ENCODE measurements at regions not wholly inside any gene's neighbourhood (a gene's known extent, or its start where the extent isn't known, plus 50 kb on each side); places are given as distances from the start of the nearest gene placed in this dataset.

DNA sequence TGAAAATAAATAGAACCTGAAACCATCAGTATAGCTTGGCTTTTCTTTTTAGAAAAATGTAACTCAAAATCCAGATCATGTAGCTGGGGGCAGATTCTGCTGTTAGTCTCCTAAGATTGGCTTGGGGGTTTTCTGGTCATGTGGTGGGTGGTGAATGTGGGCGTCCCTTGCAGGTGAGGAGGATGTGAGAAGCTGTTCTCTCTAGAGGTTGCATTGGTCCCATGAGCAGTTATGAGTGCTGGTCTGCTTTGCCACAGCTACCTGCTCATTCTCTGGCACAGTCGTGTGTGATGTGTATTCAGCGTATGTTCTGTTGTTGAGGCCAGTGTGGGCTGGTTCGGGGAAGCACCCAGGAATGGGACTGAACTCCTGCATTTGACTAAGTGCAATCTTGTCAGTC lies 466.8 kb downstream of the DIRAS2 start:
- no peak overlapping the region for H3K9ac ChIP-seq (ENCODE audit: low read length)
- RAD21 ChIA-PET (ENCODE audit: low non-redundant PET in 1 of 2, low total read pairs in 2 of 2, uncharacterized antibody in 2 of 2, unreplicated experiment in 2 of 2) = no interaction called here
- intact Hi-C loops (cut with micrococcal nuclease) = no loop called here
- CTCF ChIA-PET = no interaction called here
- no peak overlapping the region for H3K4me3 ChIP-seq (replicated peaks in 1 of 2; ENCODE audit: low read depth in 1 of 2, low read length in 2 of 2)
- POLR2A ChIA-PET = no interaction called here
- TF ChIP-seq ZFX (IDR thresholded peaks at IDR 0.05) (no peak), SRF (IDR thresholded peaks at IDR 0.05; ENCODE audit: low read depth) (no peak), FOSL1 (IDR thresholded peaks at IDR 0.05; ENCODE audit: low read depth) (no peak), CBX3 (IDR thresholded peaks at IDR 0.05; ENCODE audit: low read depth) (no peak), ZNF274 (IDR thresholded peaks at IDR 0.05; ENCODE audit: low read depth, low read length) (no peak), RAD21 (IDR thresholded peaks at IDR 0.05; ENCODE audit: low read depth) (no peak), SIN3A (IDR thresholded peaks at IDR 0.05; ENCODE audit: low read depth) (no peak), EZH2phosphoT487 (IDR thresholded peaks at IDR 0.05; ENCODE audit: borderline replicate concordance) (no peak), CEBPB (IDR thresholded peaks at IDR 0.05; ENCODE audit: low read depth) (no peak), POLR2A (IDR thresholded peaks at IDR 0.05; ENCODE audit: borderline replicate concordance, extremely low read depth, insufficient read depth, insufficient read length) (no peak), JUND (IDR thresholded peaks at IDR 0.05) (no peak)
- TF ChIP-seq, protein P1, sequence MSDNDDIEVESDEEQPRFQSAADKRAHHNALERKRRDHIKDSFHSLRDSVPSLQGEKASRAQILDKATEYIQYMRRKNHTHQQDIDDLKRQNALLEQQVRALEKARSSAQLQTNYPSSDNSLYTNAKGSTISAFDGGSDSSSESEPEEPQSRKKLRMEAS (IDR thresholded peaks at IDR 0.05) = no peak
- TF ChIP-seq, protein P2, sequence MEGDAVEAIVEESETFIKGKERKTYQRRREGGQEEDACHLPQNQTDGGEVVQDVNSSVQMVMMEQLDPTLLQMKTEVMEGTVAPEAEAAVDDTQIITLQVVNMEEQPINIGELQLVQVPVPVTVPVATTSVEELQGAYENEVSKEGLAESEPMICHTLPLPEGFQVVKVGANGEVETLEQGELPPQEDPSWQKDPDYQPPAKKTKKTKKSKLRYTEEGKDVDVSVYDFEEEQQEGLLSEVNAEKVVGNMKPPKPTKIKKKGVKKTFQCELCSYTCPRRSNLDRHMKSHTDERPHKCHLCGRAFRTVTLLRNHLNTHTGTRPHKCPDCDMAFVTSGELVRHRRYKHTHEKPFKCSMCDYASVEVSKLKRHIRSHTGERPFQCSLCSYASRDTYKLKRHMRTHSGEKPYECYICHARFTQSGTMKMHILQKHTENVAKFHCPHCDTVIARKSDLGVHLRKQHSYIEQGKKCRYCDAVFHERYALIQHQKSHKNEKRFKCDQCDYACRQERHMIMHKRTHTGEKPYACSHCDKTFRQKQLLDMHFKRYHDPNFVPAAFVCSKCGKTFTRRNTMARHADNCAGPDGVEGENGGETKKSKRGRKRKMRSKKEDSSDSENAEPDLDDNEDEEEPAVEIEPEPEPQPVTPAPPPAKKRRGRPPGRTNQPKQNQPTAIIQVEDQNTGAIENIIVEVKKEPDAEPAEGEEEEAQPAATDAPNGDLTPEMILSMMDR (IDR thresholded peaks at IDR 0.05 in 2 of 3, conservative IDR thresholded peaks at IDR 0.05 in 1 of 3; ENCODE audit: borderline replicate concordance in 1 of 3, insufficient read depth in 1 of 3, low read depth in 2 of 3, low read length in 2 of 3) = no peak
- H4K20me1 ChIP-seq (ENCODE audit: insufficient read depth) = no peaks in the 10 kb centered on the region
- no peaks in the 10 kb centered on the region for H3K36me3 ChIP-seq (ENCODE audit: control insufficient read depth in 1 of 2, insufficient read depth in 2 of 2, low read length in 2 of 2)
- DNase-seq (ENCODE audit: low read depth, low spot score) (no peak), ATAC-seq (no peak)
- H3K9me3 ChIP-seq (ENCODE audit: control insufficient read depth in 1 of 2, insufficient read depth in 1 of 2, low read depth in 1 of 2, low read length in 2 of 2) = peaks cover 0 to 3% of the 10 kb centered on the region in 2 experiments; a peak in 1 of 4 replicates
- H3K4me1 ChIP-seq (ENCODE audit: control insufficient read depth in 1 of 2, insufficient read depth in 2 of 2, low read length in 2 of 2) = no peaks in the 10 kb centered on the region
- H3K9me2 ChIP-seq (ENCODE audit: insufficient read depth) = no peaks in the 10 kb centered on the region
- H3K27me3 ChIP-seq (ENCODE audit: insufficient read depth, low read length) = 0 out of 2 replicates have a peak, but pooled peaks cover under 1% of the 10 kb centered on the region
- no peak overlapping the region for H2AFZ ChIP-seq (ENCODE audit: low read depth, low read length, poor library complexity, severe bottlenecking)
- BruUV-seq (replicated peaks) = no TSS peak
- no peak overlapping the region for H3K27ac ChIP-seq (ENCODE audit: low read depth, low read length)
- H3K4me2 ChIP-seq (ENCODE audit: low read length) = no peak overlapping the region
- no peaks in the 10 kb centered on the region for H3K79me2 ChIP-seq (ENCODE audit: insufficient read depth, low read length)
